Gastrocnemius medialis (tissue), 4 donors: ENCODE measurements at regions not wholly inside any gene's neighbourhood (a gene's known extent, or its start where the extent isn't known, plus 50 kb on each side); places are given as distances from the start of the nearest gene placed in this dataset.

ENCODE experiments used
- POLR2A ChIP-seq, 2 donors: fragments of 450-650 bp; IDR thresholded peaks; one replicate each; pipeline ENCODE4 v1.6.1; 2017; ENCODE audit warnings: antibody characterized with exemption in 2 of 2, mild to moderate bottlenecking in 2 of 2, moderate library complexity in 2 of 2
- TF ChIP-seq, protein P1 (sequence below), 5 experiments: fragments of 450-650 bp in 3 of 5; fragments of 200-600 bp in 2 of 5; sonication (generic) in 2 of 5; IDR thresholded peaks in 4 of 5; conservative IDR thresholded peaks in 1 of 5; 1 replicate in 4 of 5; 2 replicates in 1 of 5; pipeline ENCODE4 v1.5.1; 2016 to 2019; ENCODE audit warnings: antibody characterized with exemption in 5 of 5, mild to moderate bottlenecking in 3 of 5, moderate library complexity in 3 of 5

DNA sequence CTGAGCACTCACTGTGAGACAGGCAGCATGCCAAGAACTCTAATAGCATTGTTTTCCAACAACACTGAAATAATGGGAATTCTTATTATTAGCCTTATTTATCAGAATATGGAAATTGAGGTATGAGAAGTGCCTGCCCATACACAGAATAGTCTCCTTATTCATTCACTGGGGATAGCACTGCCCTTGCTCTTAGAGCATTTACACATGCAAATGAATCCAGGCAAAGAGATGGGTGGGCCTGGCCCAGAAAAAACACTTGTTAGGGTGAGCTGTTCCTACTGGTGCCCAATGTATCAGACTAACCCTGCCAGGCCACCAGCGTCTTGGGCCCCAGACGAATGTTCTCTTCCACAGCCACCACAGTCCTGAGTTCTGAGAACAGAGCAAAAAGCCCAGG is 112.9 kb downstream of the TUBA3C start:
- TF ChIP-seq, protein P1, sequence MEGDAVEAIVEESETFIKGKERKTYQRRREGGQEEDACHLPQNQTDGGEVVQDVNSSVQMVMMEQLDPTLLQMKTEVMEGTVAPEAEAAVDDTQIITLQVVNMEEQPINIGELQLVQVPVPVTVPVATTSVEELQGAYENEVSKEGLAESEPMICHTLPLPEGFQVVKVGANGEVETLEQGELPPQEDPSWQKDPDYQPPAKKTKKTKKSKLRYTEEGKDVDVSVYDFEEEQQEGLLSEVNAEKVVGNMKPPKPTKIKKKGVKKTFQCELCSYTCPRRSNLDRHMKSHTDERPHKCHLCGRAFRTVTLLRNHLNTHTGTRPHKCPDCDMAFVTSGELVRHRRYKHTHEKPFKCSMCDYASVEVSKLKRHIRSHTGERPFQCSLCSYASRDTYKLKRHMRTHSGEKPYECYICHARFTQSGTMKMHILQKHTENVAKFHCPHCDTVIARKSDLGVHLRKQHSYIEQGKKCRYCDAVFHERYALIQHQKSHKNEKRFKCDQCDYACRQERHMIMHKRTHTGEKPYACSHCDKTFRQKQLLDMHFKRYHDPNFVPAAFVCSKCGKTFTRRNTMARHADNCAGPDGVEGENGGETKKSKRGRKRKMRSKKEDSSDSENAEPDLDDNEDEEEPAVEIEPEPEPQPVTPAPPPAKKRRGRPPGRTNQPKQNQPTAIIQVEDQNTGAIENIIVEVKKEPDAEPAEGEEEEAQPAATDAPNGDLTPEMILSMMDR (IDR thresholded peaks at IDR 0.05 in 4 of 5, conservative IDR thresholded peaks at IDR 0.05 in 1 of 5), result no peak
- TF ChIP-seq POLR2A (IDR thresholded peaks at IDR 0.05), result no peak
